ENCODE measurements at regions not wholly inside any gene's neighbourhood (a gene's known extent, or its start where the extent isn't known, plus 50 kb on each side); places are given as distances from the start of the nearest gene placed in this dataset.

GRCh38 chr1:221162352-221162751 is 283.1 kb downstream of the HLX start:
- H3K27me3 ChIP-seq (ENCODE audit: control insufficient read depth, insufficient read depth, low read length), result no peaks in the 10 kb centered on the region
- intact Hi-C loops (cut with micrococcal nuclease), result no loop called here
- Mint-ChIP-seq H3K4me1 (no peaks in the 10 kb centered on the region), H3K4me3 (no peak overlapping the region), H3K9me3 (peaks cover 0 to 2% of the 10 kb centered on the region in 2 donors), H3K27me3 (ENCODE audit: low read depth in 2 of 2) (peaks cover 0 to 7% of the 10 kb centered on the region in 2 donors), H3K27ac (no peak overlapping the region), H3K36me3 (no peaks in the 10 kb centered on the region)
- no peaks in the 10 kb centered on the region for H3K36me3 ChIP-seq (ENCODE audit: control insufficient read depth, insufficient read depth, low read length)
- ATAC-seq (no peak), DNase-seq (no peak)
- no peak overlapping the region for H3K27ac ChIP-seq (ENCODE audit: low read length)
- peaks cover 3% of the 10 kb centered on the region for H3K4me1 ChIP-seq (ENCODE audit: control insufficient read depth, insufficient read depth, low read length)
- no peak for TF ChIP-seq CTCF (IDR thresholded peaks at IDR 0.05)
- WGBS (ENCODE audit: insufficient coverage), result 93% methylated on average over 2 of the region's 2 CpGs
- no peaks in the 10 kb centered on the region for H3K9me3 ChIP-seq (ENCODE audit: control insufficient read depth, insufficient read depth, low read length)
- H3K4me3 ChIP-seq (ENCODE audit: low read length), result no peak overlapping the region

- H3K9me3 Mint-ChIP-seq, result peaks cover 0 to 2% of the 10 kb centered on the region in 2 donors
- H3K4me3 Mint-ChIP-seq, result no peak overlapping the region
- no peak for DNase-seq
- no peak for TF ChIP-seq CTCF (IDR thresholded peaks at IDR 0.05)
- H3K27ac ChIP-seq (ENCODE audit: low read length), result no peak overlapping the region
- no peak overlapping the region for H3K4me3 ChIP-seq (ENCODE audit: low read length)
- 91% methylated on average over 1 of the region's 2 CpGs for WGBS (ENCODE audit: insufficient coverage)
- no peaks in the 10 kb centered on the region for H3K27me3 ChIP-seq (ENCODE audit: control insufficient read depth, insufficient read depth, low read length)
- no peaks in the 10 kb centered on the region for H3K36me3 ChIP-seq (ENCODE audit: control insufficient read depth, insufficient read depth, low read length)
- H3K36me3 Mint-ChIP-seq, result no peaks in the 10 kb centered on the region
- peaks cover 0 to 7% of the 10 kb centered on the region in 2 donors for H3K27me3 Mint-ChIP-seq (ENCODE audit: low read depth in 2 of 2)
- intact Hi-C loops (cut with micrococcal nuclease), result no loop called here
- H3K27ac Mint-ChIP-seq, result no peak overlapping the region
- H3K9me3 ChIP-seq (ENCODE audit: control insufficient read depth, insufficient read depth, low read length), result no peaks in the 10 kb centered on the region
- H3K4me1 Mint-ChIP-seq, result no peaks in the 10 kb centered on the region
- no peak for ATAC-seq
- peaks cover 5% of the 10 kb centered on the region for H3K4me1 ChIP-seq (ENCODE audit: control insufficient read depth, insufficient read depth, low read length)
These were observed 283.7 kb downstream of the HLX start for GRCh38 chr1:221162939-221163338.

- DNase-seq, result no peak
- Mint-ChIP-seq H3K4me1 (no peaks in the 10 kb centered on the region), H3K27me3 (ENCODE audit: low read depth in 2 of 2) (peaks cover 0 to 7% of the 10 kb centered on the region in 2 donors), H3K4me3 (no peak overlapping the region), H3K36me3 (no peaks in the 10 kb centered on the region), H3K27ac (no peak overlapping the region), H3K9me3 (peaks cover 0 to 2% of the 10 kb centered on the region in 2 donors)
- no peak for TF ChIP-seq CTCF (IDR thresholded peaks at IDR 0.05)
- intact Hi-C loops (cut with micrococcal nuclease), result no loop called here
- Histone ChIP-seq H3K9me3 (ENCODE audit: control insufficient read depth, insufficient read depth, low read length) (no peaks in the 10 kb centered on the region), H3K36me3 (ENCODE audit: control insufficient read depth, insufficient read depth, low read length) (no peaks in the 10 kb centered on the region), H3K4me1 (ENCODE audit: control insufficient read depth, insufficient read depth, low read length) (peaks cover 3% of the 10 kb centered on the region), H3K27ac (ENCODE audit: low read length) (no peak overlapping the region), H3K4me3 (ENCODE audit: low read length) (no peak overlapping the region), H3K27me3 (ENCODE audit: control insufficient read depth, insufficient read depth, low read length) (no peaks in the 10 kb centered on the region)
- WGBS (ENCODE audit: insufficient coverage), result no CpG with 5 or more reads among the region's 1 CpG
- no peak for ATAC-seq
These were observed 284.8 kb downstream of the HLX start for GRCh38 chr1:221164029-221164428.

Data from natural killer cell (primary cell).